ENCODE measurements at regions not wholly inside any gene's neighbourhood (a gene's known extent, or its start where the extent isn't known, plus 50 kb on each side); places are given as distances from the start of the nearest gene placed in this dataset.
"Not testable (repeated sequence)": the region's sequence is repeated elsewhere in the genome, so short reads cannot be mapped to it uniquely, and the experiment has no call there.

- TF ChIP-seq, protein P1, sequence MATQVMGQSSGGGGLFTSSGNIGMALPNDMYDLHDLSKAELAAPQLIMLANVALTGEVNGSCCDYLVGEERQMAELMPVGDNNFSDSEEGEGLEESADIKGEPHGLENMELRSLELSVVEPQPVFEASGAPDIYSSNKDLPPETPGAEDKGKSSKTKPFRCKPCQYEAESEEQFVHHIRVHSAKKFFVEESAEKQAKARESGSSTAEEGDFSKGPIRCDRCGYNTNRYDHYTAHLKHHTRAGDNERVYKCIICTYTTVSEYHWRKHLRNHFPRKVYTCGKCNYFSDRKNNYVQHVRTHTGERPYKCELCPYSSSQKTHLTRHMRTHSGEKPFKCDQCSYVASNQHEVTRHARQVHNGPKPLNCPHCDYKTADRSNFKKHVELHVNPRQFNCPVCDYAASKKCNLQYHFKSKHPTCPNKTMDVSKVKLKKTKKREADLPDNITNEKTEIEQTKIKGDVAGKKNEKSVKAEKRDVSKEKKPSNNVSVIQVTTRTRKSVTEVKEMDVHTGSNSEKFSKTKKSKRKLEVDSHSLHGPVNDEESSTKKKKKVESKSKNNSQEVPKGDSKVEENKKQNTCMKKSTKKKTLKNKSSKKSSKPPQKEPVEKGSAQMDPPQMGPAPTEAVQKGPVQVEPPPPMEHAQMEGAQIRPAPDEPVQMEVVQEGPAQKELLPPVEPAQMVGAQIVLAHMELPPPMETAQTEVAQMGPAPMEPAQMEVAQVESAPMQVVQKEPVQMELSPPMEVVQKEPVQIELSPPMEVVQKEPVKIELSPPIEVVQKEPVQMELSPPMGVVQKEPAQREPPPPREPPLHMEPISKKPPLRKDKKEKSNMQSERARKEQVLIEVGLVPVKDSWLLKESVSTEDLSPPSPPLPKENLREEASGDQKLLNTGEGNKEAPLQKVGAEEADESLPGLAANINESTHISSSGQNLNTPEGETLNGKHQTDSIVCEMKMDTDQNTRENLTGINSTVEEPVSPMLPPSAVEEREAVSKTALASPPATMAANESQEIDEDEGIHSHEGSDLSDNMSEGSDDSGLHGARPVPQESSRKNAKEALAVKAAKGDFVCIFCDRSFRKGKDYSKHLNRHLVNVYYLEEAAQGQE (IDR thresholded peaks at IDR 0.05; ENCODE audit: low read depth) = not testable (repeated sequence)
- not testable (repeated sequence) for TF ChIP-seq CTCF (IDR thresholded peaks at IDR 0.05 in 2 of 3, conservative IDR thresholded peaks at IDR 0.05 in 1 of 3; ENCODE audit: borderline replicate concordance in 1 of 3, insufficient read depth in 1 of 3, low read depth in 2 of 3, low read length in 2 of 3); SIN3A (IDR thresholded peaks at IDR 0.05; ENCODE audit: low read depth); POLR2A (IDR thresholded peaks at IDR 0.05; ENCODE audit: borderline replicate concordance, extremely low read depth, insufficient read depth, insufficient read length)
Measured at GRCh38 chr4:12461576-12461975, 1022.6 kb downstream of the RAB28 start.
